ENCODE measurements at regions not wholly inside any gene's neighbourhood (a gene's known extent, or its start where the extent isn't known, plus 50 kb on each side); places are given as distances from the start of the nearest gene placed in this dataset.
"Not testable (repeated sequence)": the region's sequence is repeated elsewhere in the genome, so short reads cannot be mapped to it uniquely, and the experiment has no call there.

GRCh38 chr16:22585431-22585830, 74.7 kb downstream of the NPIPB5 start:
- TF ChIP-seq CTCF (conservative IDR thresholded peaks at IDR 0.05; ENCODE audit: low read length); EZH2phosphoT487 (IDR thresholded peaks at IDR 0.05; ENCODE audit: borderline replicate concordance, low read depth, low read length): not testable (repeated sequence)

Measured in OCI-LY7 (cell line).